H54 (cell line): ENCODE measurements at regions not wholly inside any gene's neighbourhood (a gene's known extent, or its start where the extent isn't known, plus 50 kb on each side); places are given as distances from the start of the nearest gene placed in this dataset.

Source experiments
- DNase-seq: peaks from one replicate; pipeline ENCODE4 v3.0.0; 2011; ENCODE audit warnings: low spot score, mixed read lengths; ENCODE audit not compliant: insufficient read length
- FAIRE-seq: peaks from 3 replicates; lab custom pipeline; 2011; peaks lifted over from hg19 to GRCh38; lab: Jason Lieb, UNC
- POLR2A ChIP-seq: IDR thresholded peaks from 2 replicates; pipeline ENCODE4 v1.6.1; 2011; ENCODE audit warnings: low read depth, mild to moderate bottlenecking, low read length

- no peak for TF ChIP-seq POLR2A
- FAIRE-seq (no peak), DNase-seq (no peak)
These were observed 361.8 kb downstream of the KCNRG start for GRCh38 chr13:50376895-50377575.

GRCh38 chr13:50377726-50378270 is 362.6 kb downstream of the KCNRG start:
- FAIRE-seq (no peak), DNase-seq (no peak)
- no peak for TF ChIP-seq POLR2A

- DNase-seq (no peak), FAIRE-seq (no peak)
- no peak for TF ChIP-seq POLR2A
These were observed 363.3 kb downstream of the KCNRG start for GRCh38 chr13:50378509-50379044.

- TF ChIP-seq POLR2A: no peak
- no peak for FAIRE-seq
- no peak for DNase-seq
These were observed 364.3 kb downstream of the KCNRG start for GRCh38 chr13:50379584-50379983.

GRCh38 chr13:50380905-50381304 is 365.7 kb downstream of the KCNRG start:
- DNase-seq (no peak), FAIRE-seq (no peak)
- TF ChIP-seq POLR2A: no peak

GRCh38 chr13:50382511-50382910 is 367.3 kb downstream of the KCNRG start:
- DNase-seq: no peak
- no peak for TF ChIP-seq POLR2A
- FAIRE-seq: no peak

- DNase-seq: no peak
- no peak for TF ChIP-seq POLR2A
- no peak for FAIRE-seq
These were observed 367.7 kb downstream of the KCNRG start for GRCh38 chr13:50382951-50383350.

GRCh38 chr13:50384724-50385123 is 369.5 kb downstream of the KCNRG start:
- TF ChIP-seq POLR2A: no peak
- FAIRE-seq (no peak), DNase-seq (no peak)

- DNase-seq: no peak
- no peak for FAIRE-seq
These were observed 371.4 kb downstream of the KCNRG start for GRCh38 chr13:50386541-50387050.

GRCh38 chr13:50387051-50387581 is 371.9 kb downstream of the KCNRG start:
- TF ChIP-seq POLR2A: no peak
- FAIRE-seq (no peak), DNase-seq (no peak)

More at GRCh38 chr13:50386541-50387050, 371.4 kb downstream of the KCNRG start:
- no peak for TF ChIP-seq POLR2A

GRCh38 chr13:50388481-50388880 is 373.2 kb downstream of the KCNRG start:
- no peak for FAIRE-seq
- TF ChIP-seq POLR2A: no peak
- no peak for DNase-seq

- DNase-seq (no peak), FAIRE-seq (no peak)
- TF ChIP-seq POLR2A: no peak
These were observed 374.5 kb downstream of the KCNRG start for GRCh38 chr13:50389726-50390125.

GRCh38 chr13:50390503-50391248 is 375.4 kb downstream of the KCNRG start:
- FAIRE-seq: no peak
- TF ChIP-seq POLR2A: no peak
- DNase-seq: no peak

- DNase-seq: no peak
- FAIRE-seq: no peak
- no peak for TF ChIP-seq POLR2A
These were observed 377.7 kb downstream of the KCNRG start for GRCh38 chr13:50392977-50393376.
